OCI-LY7 (cell line): ENCODE measurements at regions not wholly inside any gene's neighbourhood (a gene's known extent, or its start where the extent isn't known, plus 50 kb on each side); places are given as distances from the start of the nearest gene placed in this dataset.

Experiments
- BruUV-seq: library from RNA; stranded (reverse); fragments of 400-500 nt; replicated peaks from 2 replicates; lab custom pipeline; 2021; lab: Mats Ljungman, UMichigan
- CTCF ChIA-PET: fragments of 300-600 bp; sonication (Branson Sonifier 250); formaldehyde crosslinking; loops from one replicate; lab custom pipeline; 2022; ENCODE audit warnings: antibody characterized with exemption; ENCODE audit not compliant: unreplicated experiment; lab: Charles Lee
- POLR2A ChIA-PET: fragments of 300-600 bp; sonication (Branson Sonifier 250); formaldehyde crosslinking; loops from one replicate; lab custom pipeline; 2022; ENCODE audit warnings: antibody characterized with exemption; lab: Charles Lee
- DNase-seq: peaks from one replicate; pipeline ENCODE4 v3.0.0-alpha.2; 2015; ENCODE audit warnings: low spot score
- H2AFZ ChIP-seq: fragments of 200-600 bp; sonication (generic), shearing (Covaris generic); 2 replicates; pipeline ENCODE4 v1.6.1; 2014; ENCODE audit warnings: mild to moderate bottlenecking, antibody characterized with exemption, low read length, moderate library complexity
- H3K27ac ChIP-seq: fragments of 200-600 bp; sonication (generic); 2 replicates; pipeline ENCODE4 v1.5.1; 2014; ENCODE audit warnings: mixed run types, low read depth, mild to moderate bottlenecking, moderate library complexity, low read length, inconsistent platforms; ENCODE audit not compliant: poor library complexity, severe bottlenecking
- H3K36me3 ChIP-seq: fragments of 200-600 bp; sonication (generic); 2 replicates; pipeline ENCODE4 v1.6.1; 2014; ENCODE audit warnings: mild to moderate bottlenecking, antibody characterized with exemption, low read length, moderate library complexity, mixed read lengths; ENCODE audit not compliant: insufficient read depth
- H3K4me1 ChIP-seq: fragments of 200-600 bp; sonication (generic); 2 replicates; pipeline ENCODE4 v1.5.1; 2014; ENCODE audit warnings: mild to moderate bottlenecking, low read length; ENCODE audit not compliant: insufficient read depth, poor library complexity, severe bottlenecking
- H3K4me2 ChIP-seq: fragments of 200-600 bp; sonication (generic); 2 replicates; pipeline ENCODE4 v1.6.1; 2014; ENCODE audit warnings: mild to moderate bottlenecking, low read length
- H3K4me3 ChIP-seq: fragments of 200-600 bp; sonication (generic); 2 replicates; pipeline ENCODE4 v1.5.1; 2014; ENCODE audit warnings: mild to moderate bottlenecking, low read depth, low read length; ENCODE audit not compliant: poor library complexity, severe bottlenecking
- H3K79me2 ChIP-seq: fragments of 200-600 bp; sonication (generic); 2 replicates; pipeline ENCODE4 v1.6.1; 2016; ENCODE audit warnings: low read depth, mild to moderate bottlenecking, low read length, moderate library complexity, mixed read lengths; ENCODE audit not compliant: insufficient read depth
- H3K9me2 ChIP-seq: fragments of 200-600 bp; sonication (generic); 2 replicates; pipeline ENCODE4 v1.6.1; 2016; ENCODE audit warnings: mild to moderate bottlenecking, low read length, mixed read lengths; ENCODE audit not compliant: insufficient read depth
- H3K9me3 ChIP-seq: fragments of 200-600 bp; sonication (generic); 2 replicates; pipeline ENCODE4 v1.6.1; 2014; ENCODE audit warnings: mild to moderate bottlenecking, mixed run types, low read length, mixed read lengths
- H4K20me1 ChIP-seq: fragments of 200-600 bp; sonication (generic); 2 replicates; pipeline ENCODE4 v1.6.1; 2014; ENCODE audit warnings: mild to moderate bottlenecking, antibody characterized with exemption, low read length, moderate library complexity, mixed read lengths; ENCODE audit not compliant: insufficient read depth
- EZH2phosphoT487 ChIP-seq: fragments of 200-600 bp; sonication (generic); IDR thresholded peaks from 2 replicates; pipeline ENCODE4 v1.6.1; 2018; ENCODE audit warnings: low read depth, borderline replicate concordance, mild to moderate bottlenecking, mixed run types, antibody characterized with exemption, low read length, moderate library complexity, mixed read lengths
- intact Hi-C: fragments of 100-400 bp; cut with micrococcal nuclease; formaldehyde crosslinking; loops from one replicate; pipeline ENCODE4 v1.10.0; 2022; ENCODE audit not compliant: unreplicated experiment
- TF ChIP-seq, protein P1 (sequence below): fragments of 200-600 bp; sonication (generic); conservative IDR thresholded peaks from 2 replicates; pipeline ENCODE4 v1.5.1; 2014; ENCODE audit warnings: mild to moderate bottlenecking, antibody characterized with exemption, low read length, moderate library complexity, mixed read lengths

GRCh38 chr4:79748835-79749234 is 324.2 kb downstream of the ANTXR2 start:
- TF ChIP-seq, protein P1, sequence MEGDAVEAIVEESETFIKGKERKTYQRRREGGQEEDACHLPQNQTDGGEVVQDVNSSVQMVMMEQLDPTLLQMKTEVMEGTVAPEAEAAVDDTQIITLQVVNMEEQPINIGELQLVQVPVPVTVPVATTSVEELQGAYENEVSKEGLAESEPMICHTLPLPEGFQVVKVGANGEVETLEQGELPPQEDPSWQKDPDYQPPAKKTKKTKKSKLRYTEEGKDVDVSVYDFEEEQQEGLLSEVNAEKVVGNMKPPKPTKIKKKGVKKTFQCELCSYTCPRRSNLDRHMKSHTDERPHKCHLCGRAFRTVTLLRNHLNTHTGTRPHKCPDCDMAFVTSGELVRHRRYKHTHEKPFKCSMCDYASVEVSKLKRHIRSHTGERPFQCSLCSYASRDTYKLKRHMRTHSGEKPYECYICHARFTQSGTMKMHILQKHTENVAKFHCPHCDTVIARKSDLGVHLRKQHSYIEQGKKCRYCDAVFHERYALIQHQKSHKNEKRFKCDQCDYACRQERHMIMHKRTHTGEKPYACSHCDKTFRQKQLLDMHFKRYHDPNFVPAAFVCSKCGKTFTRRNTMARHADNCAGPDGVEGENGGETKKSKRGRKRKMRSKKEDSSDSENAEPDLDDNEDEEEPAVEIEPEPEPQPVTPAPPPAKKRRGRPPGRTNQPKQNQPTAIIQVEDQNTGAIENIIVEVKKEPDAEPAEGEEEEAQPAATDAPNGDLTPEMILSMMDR = no peak
- no peak for TF ChIP-seq EZH2phosphoT487
- Histone ChIP-seq H3K27ac (no peak overlapping the region), H3K4me3 (no peak overlapping the region), H4K20me1 (no peaks in the 10 kb centered on the region), H3K36me3 (no peaks in the 10 kb centered on the region), H3K4me1 (no peaks in the 10 kb centered on the region), H2AFZ (no peak overlapping the region), H3K4me2 (no peak overlapping the region), H3K9me3 (no peaks in the 10 kb centered on the region), H3K79me2 (no peaks in the 10 kb centered on the region), H3K9me2 (no peaks in the 10 kb centered on the region)
- ChIA-PET POLR2A (no interaction called here), CTCF (no interaction called here)
- no peak for DNase-seq
- no TSS peak for BruUV-seq
- intact Hi-C loops = no loop called here

DNA sequence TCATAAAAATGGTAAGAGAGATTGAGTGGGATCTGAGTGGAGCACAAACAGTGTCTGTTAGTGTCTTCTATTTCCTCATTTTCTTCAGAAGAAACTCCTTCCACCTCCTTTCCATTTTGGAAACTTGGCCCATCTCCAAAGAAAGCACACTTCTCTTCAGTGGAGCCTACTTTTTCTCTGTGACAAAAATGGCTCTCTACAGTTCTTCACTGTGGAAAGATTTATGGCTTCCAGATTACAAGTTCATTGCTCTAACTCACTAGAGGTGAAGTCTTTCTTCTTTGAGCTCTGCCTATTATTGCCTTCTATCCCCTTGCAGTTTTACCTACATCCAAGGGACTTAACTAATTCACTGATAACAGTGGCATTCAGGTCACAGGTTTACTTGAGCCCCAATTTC is 325.8 kb downstream of the ANTXR2 start:
- H3K9me3 ChIP-seq = no peaks in the 10 kb centered on the region
- BruUV-seq = no TSS peak
- H2AFZ ChIP-seq = no peak overlapping the region
- H3K79me2 ChIP-seq = no peaks in the 10 kb centered on the region
- no peaks in the 10 kb centered on the region for H3K9me2 ChIP-seq
- CTCF ChIA-PET = no interaction called here
- no peak overlapping the region for H3K4me2 ChIP-seq
- H3K27ac ChIP-seq = no peak overlapping the region
- intact Hi-C loops = no loop called here
- POLR2A ChIA-PET = no interaction called here
- H3K4me3 ChIP-seq = no peak overlapping the region
- H4K20me1 ChIP-seq = no peaks in the 10 kb centered on the region
- TF ChIP-seq, protein P1 = no peak
- no peak for TF ChIP-seq EZH2phosphoT487
- H3K36me3 ChIP-seq = no peaks in the 10 kb centered on the region
- H3K4me1 ChIP-seq = no peaks in the 10 kb centered on the region
- DNase-seq = no peak

- Histone ChIP-seq H4K20me1 (no peaks in the 10 kb centered on the region), H2AFZ (no peak overlapping the region), H3K4me1 (no peaks in the 10 kb centered on the region), H3K36me3 (no peaks in the 10 kb centered on the region), H3K79me2 (no peaks in the 10 kb centered on the region), H3K4me3 (no peak overlapping the region), H3K27ac (no peak overlapping the region), H3K4me2 (no peak overlapping the region), H3K9me2 (no peaks in the 10 kb centered on the region), H3K9me3 (no peaks in the 10 kb centered on the region)
- no TSS peak for BruUV-seq
- no peak for TF ChIP-seq EZH2phosphoT487
- ChIA-PET CTCF (no interaction called here), POLR2A (interaction anchor here (0.6 kb wide), 1 partner anchor 11 kb away, joined by 4 read pairs; no protein-coding TSS in a partner anchor)
- DNase-seq = no peak
- intact Hi-C loops = no loop called here
Measured at GRCh38 chr4:79743014-79743413, 330.0 kb downstream of the ANTXR2 start.
